Common myeloid progenitor, CD34-positive (primary cell): ENCODE measurements at regions not wholly inside any gene's neighbourhood (a gene's known extent, or its start where the extent isn't known, plus 50 kb on each side); places are given as distances from the start of the nearest gene placed in this dataset.
A peak's percentile ranks its signal among the peaks of the same experiment; 100 is the strongest.

Experiments used
- CTCF ChIA-PET: fragments of 350-600 bp; sonication (Branson Sonifier 250); formaldehyde crosslinking; loops from one replicate; lab custom pipeline; 2021; ENCODE audit warnings: antibody characterized with exemption; lab: Charles Lee
- POLR2A ChIA-PET: fragments of 350-600 bp; sonication (Branson Sonifier 250); formaldehyde crosslinking; loops from one replicate; lab custom pipeline; 2021; ENCODE audit warnings: antibody characterized with exemption; lab: Charles Lee
- DNase-seq, 3 donors: peaks; one replicate each; pipeline versions ENCODE4 v3.0.0 to v3.0.0-alpha.2; 2013
- H3K27ac ChIP-seq, 2 experiments: 1 replicate in 1 of 2; 2 replicates in 1 of 2; pipeline ENCODE4 v1.7.0; 2013; ENCODE audit warnings: inconsistent platforms in 2 of 2, low read length in 2 of 2, mild to moderate bottlenecking in 2 of 2, low read depth in 1 of 2, moderate library complexity in 1 of 2; ENCODE audit not compliant: severe bottlenecking in 2 of 2, insufficient read depth in 1 of 2, poor library complexity in 1 of 2
- H3K27me3 ChIP-seq, 5 experiments: replicated peaks in 2 of 5; 1 replicate in 3 of 5; 2 replicates in 2 of 5; pipeline versions ENCODE4 v1.6.1 to v1.7.0; 2013; ENCODE audit warnings: low read length in 4 of 5, mild to moderate bottlenecking in 2 of 5, moderate library complexity in 2 of 5, inconsistent platforms in 1 of 5; ENCODE audit not compliant: insufficient read depth in 5 of 5, control insufficient read depth in 4 of 5
- H3K36me3 ChIP-seq, 4 experiments: 1 replicate in 2 of 4; 2 replicates in 2 of 4; pipeline versions ENCODE4 v1.6.1 to v1.7.0; 2013; ENCODE audit warnings: low read length in 3 of 4, control low read depth in 1 of 4, mild to moderate bottlenecking in 1 of 4; ENCODE audit not compliant: control insufficient read depth in 4 of 4, insufficient read depth in 4 of 4
- H3K4me1 ChIP-seq, 4 experiments: 1 replicate in 3 of 4; 2 replicates in 1 of 4; pipeline versions ENCODE4 v1.6.1 to v1.7.1; 2013; ENCODE audit warnings: low read length in 3 of 4, mild to moderate bottlenecking in 3 of 4, control low read depth in 1 of 4, inconsistent platforms in 1 of 4, moderate library complexity in 1 of 4; ENCODE audit not compliant: control insufficient read depth in 4 of 4, insufficient read depth in 4 of 4; ENCODE audit errors: control extremely low read depth in 1 of 4
- H3K4me3 ChIP-seq, 7 experiments: 1 replicate in 4 of 7; 2 replicates in 3 of 7; pipeline versions ENCODE4 v1.5.1 to v1.7.0; 2013; ENCODE audit warnings: mild to moderate bottlenecking in 7 of 7, low read length in 6 of 7, moderate library complexity in 6 of 7, inconsistent platforms in 2 of 7, low read depth in 2 of 7, control low read depth in 1 of 7; ENCODE audit not compliant: insufficient read depth in 4 of 7, control insufficient read depth in 1 of 7; ENCODE audit errors: extremely low read depth in 1 of 7
- H3K9me3 ChIP-seq, 5 experiments: 1 replicate in 4 of 5; 2 replicates in 1 of 5; pipeline versions ENCODE4 v1.6.1 to v1.7.1; 2013; ENCODE audit warnings: low read length in 4 of 5, mild to moderate bottlenecking in 2 of 5, inconsistent platforms in 1 of 5, low read depth in 1 of 5, moderate library complexity in 1 of 5; ENCODE audit not compliant: control insufficient read depth in 4 of 5, insufficient read depth in 2 of 5; ENCODE audit errors: control extremely low read depth in 1 of 5
- WGBS: methylation state at CpG from one replicate; pipeline ENCODE4 v1.1.5; 2013; ENCODE audit not compliant: insufficient coverage; 5-methylcytosine and 5-hydroxymethylcytosine counted together

DNA sequence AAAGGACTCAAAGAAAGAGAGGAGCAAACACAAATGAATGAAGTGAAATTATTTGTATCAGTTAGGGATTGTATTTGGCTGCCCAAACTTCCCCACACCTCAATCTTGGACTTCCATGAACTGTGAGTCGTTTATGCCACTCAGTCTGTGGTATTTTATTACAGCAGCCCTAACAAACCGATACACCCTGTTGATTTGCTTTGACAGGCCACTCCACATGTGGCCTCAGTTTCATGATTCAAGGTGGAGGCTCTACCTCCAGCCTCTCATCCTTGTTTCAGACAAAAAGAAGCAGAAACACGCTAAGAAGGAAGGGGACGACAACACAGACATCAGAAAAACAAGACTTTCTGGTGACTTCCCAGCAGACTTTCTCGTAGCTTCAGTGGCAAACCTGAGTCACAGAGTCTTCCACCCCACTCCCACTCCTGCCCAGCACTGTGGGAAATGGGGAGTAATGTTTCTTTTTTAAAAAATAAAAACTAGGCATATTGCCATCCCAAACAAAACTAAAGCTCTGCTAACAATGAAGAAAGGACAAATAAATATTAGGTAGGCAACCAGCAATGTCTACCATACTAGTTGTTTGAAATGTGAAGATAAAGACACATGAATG lies 52.2 kb upstream of the ABCA1 start:
- Histone ChIP-seq H3K27me3 (no peaks in the 10 kb centered on the region), H3K36me3 (no peaks in the 10 kb centered on the region), H3K4me3 (no peak overlapping the region), H3K4me1 (peaks cover 0 to 36% (median 27%) of the 10 kb centered on the region in 4 experiments), H3K9me3 (no peaks in the 10 kb centered on the region), H3K27ac (no peak overlapping the region)
- 98% methylated on average over 3 of the region's 5 CpGs for WGBS
- no peak for DNase-seq
- ChIA-PET CTCF (interaction anchor here (0.7 to 6.5 kb wide), 3 partner anchors 8 to 53 kb away, joined by 3 to 47 read pairs (median 9); no protein-coding TSS in a partner anchor), POLR2A (interaction anchor here (0.6 kb wide), 1 partner anchor 66 kb away, joined by 4 read pairs; no protein-coding TSS in a partner anchor)

DNA sequence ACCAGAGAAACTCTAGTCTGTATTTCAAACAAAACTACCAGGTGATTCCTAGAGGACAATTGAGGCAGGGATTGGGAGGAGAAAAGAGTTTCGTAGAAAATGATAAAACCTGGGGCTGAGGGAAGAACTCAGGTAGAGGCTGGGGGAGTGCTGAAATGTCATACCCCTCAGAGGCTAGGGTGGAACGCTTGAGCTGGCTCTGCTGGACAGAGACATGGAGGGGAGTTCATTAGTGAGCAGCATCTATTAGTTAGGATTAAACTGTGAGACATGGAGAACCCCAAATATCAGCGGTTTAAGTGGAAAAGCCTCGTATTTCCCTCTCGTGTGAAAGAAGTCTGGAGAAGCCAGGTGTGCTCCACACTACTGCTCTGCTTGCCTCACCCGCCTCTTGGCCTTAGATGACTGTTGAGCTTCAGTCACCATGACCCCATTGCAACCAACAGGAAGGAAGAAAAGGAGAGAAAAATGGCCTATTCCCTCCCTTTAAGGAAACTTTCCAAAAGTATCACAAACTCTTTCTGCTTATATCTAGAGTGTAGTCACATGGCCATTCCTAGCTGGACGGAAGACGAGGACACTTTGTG lies 53.7 kb upstream of the ABCA1 start:
- no peaks in the 10 kb centered on the region for H3K36me3 ChIP-seq
- H3K4me1 ChIP-seq: peaks cover 0 to 40% (median 31%) of the 10 kb centered on the region in 4 experiments
- H3K9me3 ChIP-seq: no peaks in the 10 kb centered on the region
- DNase-seq: no peak
- ChIA-PET CTCF (interaction anchor here (0.6 to 6.5 kb wide), 5 partner anchors 10 to 176 kb away, joined by 3 to 47 read pairs (median 3); no protein-coding TSS in a partner anchor), POLR2A (interaction anchor here (0.6 kb wide), 2 partner anchors 96 to 663 kb away, joined by 4 to 5 read pairs; no protein-coding TSS in a partner anchor)
- no peaks in the 10 kb centered on the region for H3K27me3 ChIP-seq
- no peak overlapping the region for H3K27ac ChIP-seq
- H3K4me3 ChIP-seq: no peak overlapping the region
- WGBS: 96% methylated on average over 8 of the region's 8 CpGs

DNA sequence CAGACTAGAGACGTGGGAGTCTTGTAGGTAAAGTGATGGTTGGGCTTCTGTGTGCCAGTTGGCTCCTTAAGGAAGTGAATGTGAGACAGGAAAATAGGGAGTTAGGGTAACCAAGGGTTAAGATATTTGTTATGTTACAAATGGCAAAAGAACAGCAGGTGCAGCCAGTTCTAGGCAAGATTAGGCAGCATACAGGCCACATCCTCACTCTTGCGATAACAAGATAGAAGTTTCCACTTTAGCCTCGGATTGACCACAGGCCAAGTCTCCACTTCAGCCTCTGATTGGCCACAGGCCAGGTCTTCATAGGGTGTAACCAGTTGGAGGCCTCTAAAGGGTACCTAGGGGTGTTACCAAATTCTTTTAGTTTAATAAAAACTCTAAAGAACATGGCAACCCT lies 54.6 kb upstream of the ABCA1 start:
- Histone ChIP-seq H3K27me3 (no peaks in the 10 kb centered on the region), H3K27ac (no peak overlapping the region), H3K36me3 (no peaks in the 10 kb centered on the region), H3K4me1 (peaks cover 0 to 40% (median 31%) of the 10 kb centered on the region in 4 experiments), H3K9me3 (no peaks in the 10 kb centered on the region), H3K4me3 (no peak overlapping the region)
- POLR2A ChIA-PET: no interaction called here
- DNase-seq: peak in 2 of 3 donors; percentile 56 to 58
- WGBS: 50% methylated on average over 3 of the region's 3 CpGs
- CTCF ChIA-PET: interaction anchor here (0.8 to 6.5 kb wide), 4 partner anchors 9 to 136 kb away, joined by 3 to 47 read pairs (median 6); no protein-coding TSS in a partner anchor

DNA sequence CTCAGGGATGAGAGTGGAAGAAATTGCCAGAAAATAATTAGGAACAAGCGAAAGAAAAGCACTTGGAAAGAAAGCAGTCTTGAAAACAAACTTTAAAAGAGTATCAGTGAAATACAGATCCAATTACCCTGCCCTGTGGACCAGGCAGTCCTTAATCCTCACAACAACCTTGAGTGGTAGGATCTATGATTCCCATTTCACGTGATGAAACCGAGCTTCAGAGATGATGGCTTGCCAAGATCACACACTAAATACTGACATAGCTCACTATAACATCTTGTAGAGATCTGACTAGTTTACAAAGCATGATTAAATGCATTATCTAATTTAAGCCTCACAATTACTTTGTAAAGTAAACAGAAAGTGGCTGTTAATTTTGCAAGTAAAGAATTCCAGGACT lies 55.5 kb upstream of the ABCA1 start:
- Histone ChIP-seq H3K4me1 (peaks cover 0 to 40% (median 31%) of the 10 kb centered on the region in 4 experiments), H3K4me3 (no peak overlapping the region), H3K27ac (no peak overlapping the region), H3K27me3 (no peaks in the 10 kb centered on the region), H3K36me3 (no peaks in the 10 kb centered on the region), H3K9me3 (no peaks in the 10 kb centered on the region)
- no peak for DNase-seq
- ChIA-PET CTCF (interaction anchor here (6.5 kb wide), 1 partner anchor 12 kb away, joined by 47 read pairs; no protein-coding TSS in a partner anchor), POLR2A (no interaction called here)
- 75% methylated on average over 2 of the region's 3 CpGs for WGBS

DNA sequence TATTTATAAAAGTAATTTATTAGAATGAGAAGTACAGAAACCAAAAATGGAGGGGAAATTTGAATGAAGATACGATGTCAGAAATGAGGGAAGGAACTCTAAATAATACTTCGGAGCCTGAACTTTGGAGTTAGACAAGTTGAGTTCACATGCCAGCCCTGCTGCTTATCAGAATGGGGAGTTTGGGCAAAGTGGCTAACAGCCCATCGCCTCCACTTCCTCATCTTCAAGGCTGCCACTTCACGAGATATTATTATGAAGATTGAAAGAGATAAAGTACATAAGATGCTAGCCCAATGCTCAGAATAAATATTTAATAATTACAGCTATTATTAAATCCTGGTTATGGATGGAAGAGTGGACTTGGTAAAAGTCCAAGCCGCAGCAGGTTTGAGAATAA lies 56.2 kb upstream of the ABCA1 start:
- H3K4me3 ChIP-seq: no peak overlapping the region
- H3K9me3 ChIP-seq: no peaks in the 10 kb centered on the region
- no peaks in the 10 kb centered on the region for H3K27me3 ChIP-seq
- POLR2A ChIA-PET: interaction anchor here (1.0 kb wide), 1 partner anchor 10 kb away, joined by 5 read pairs; no protein-coding TSS in a partner anchor
- H3K4me1 ChIP-seq: peaks cover 0 to 40% (median 31%) of the 10 kb centered on the region in 4 experiments
- no peak overlapping the region for H3K27ac ChIP-seq
- CTCF ChIA-PET: interaction anchor here (6.5 kb wide), 1 partner anchor 12 kb away, joined by 47 read pairs; no protein-coding TSS in a partner anchor
- peak in 2 of 3 donors; percentile 72 to 83 for DNase-seq
- no peaks in the 10 kb centered on the region for H3K36me3 ChIP-seq
- WGBS: 0% methylated on average over 1 of the region's 5 CpGs

DNA sequence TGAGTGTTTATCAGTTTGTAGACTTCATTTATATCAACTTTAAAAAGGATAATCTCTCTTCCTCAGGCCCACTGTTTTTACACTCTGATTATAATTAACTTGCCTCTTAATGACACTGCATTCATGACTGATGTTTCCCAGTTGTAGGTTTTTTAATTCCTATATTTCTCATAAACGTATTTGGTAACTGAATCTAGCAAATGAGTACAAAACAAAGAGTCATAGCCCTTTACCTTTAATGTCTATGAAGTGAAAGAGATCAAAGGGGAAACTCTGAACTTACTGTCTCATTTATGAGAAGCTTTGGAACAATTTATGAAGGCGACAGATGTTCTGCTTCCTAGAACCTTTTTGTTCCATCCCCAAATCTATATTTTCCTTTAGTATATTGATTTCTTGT lies 56.6 kb upstream of the ABCA1 start:
- POLR2A ChIA-PET: interaction anchor here (0.8 to 1.0 kb wide), 2 partner anchors 10 to 20 kb away, joined by 3 to 5 read pairs; no protein-coding TSS in a partner anchor
- CTCF ChIA-PET: interaction anchor here (0.9 to 6.5 kb wide), 4 partner anchors 13 to 131 kb away, joined by 3 to 47 read pairs (median 4); no protein-coding TSS in a partner anchor
- WGBS: no CpG with 5 or more reads among the region's 2 CpGs
- Histone ChIP-seq H3K4me1 (peaks cover 0 to 40% (median 31%) of the 10 kb centered on the region in 4 experiments), H3K27me3 (no peaks in the 10 kb centered on the region), H3K4me3 (no peak overlapping the region), H3K27ac (no peak overlapping the region), H3K36me3 (no peaks in the 10 kb centered on the region), H3K9me3 (no peaks in the 10 kb centered on the region)
- DNase-seq: no peak
